K562 (cell line): ENCODE measurements at regions not wholly inside any gene's neighbourhood (a gene's known extent, or its start where the extent isn't known, plus 50 kb on each side); places are given as distances from the start of the nearest gene placed in this dataset.

Experiments
- ATAC-seq: fragments of 200-7000 bp; cut with Tn5 transposase; 3 replicates; pipeline ENCODE4 v1.9.1; 2020; ENCODE audit warnings: moderate library complexity
- BruUV-seq: library from RNA; stranded (reverse); fragments of 400-500 nt; replicated peaks from 2 replicates; lab custom pipeline; 2021; lab: Mats Ljungman, UMichigan
- CTCF ChIA-PET: fragments of 300-600 bp; formaldehyde crosslinking; extraction: SDS; loops from one replicate; lab custom pipeline; 2021; ENCODE audit warnings: low intra/inter-chr PET ratio; lab: Yijun Ruan, JAX
- POLR2A ChIA-PET: fragments of 300-600, 350-650 bp; sonication (Branson Sonifier 250); formaldehyde crosslinking; extraction: SDS; loops from one replicate; lab custom pipeline; 2021; ENCODE audit warnings: antibody characterized with exemption, inconsistent platforms; lab: Yijun Ruan, JAX
- DNase-seq, 4 experiments: peaks; one replicate each; pipeline versions ENCODE4 v3.0.0 to v3.0.0-alpha.2; 2011 to 2018; ENCODE audit warnings: low spot score in 3 of 4, mixed read lengths in 3 of 4; ENCODE audit errors: extremely low read depth in 1 of 4
- FAIRE-seq: peaks from 2 replicates; lab custom pipeline; 2011; peaks lifted over from hg19 to GRCh38; lab: Jason Lieb, UNC
- H2AFZ ChIP-seq: 2 replicates; pipeline ENCODE4 v1.6.0; 2011; ENCODE audit warnings: low read depth, low read length, control low read depth, inconsistent platforms
- H3K27ac ChIP-seq: fragments of 200-600 bp; 3 replicates; pipeline ENCODE4 v1.8.0; 2011; ENCODE audit warnings: low read depth, mild to moderate bottlenecking, control low read depth, inconsistent platforms, low read length, moderate library complexity, mixed read lengths; ENCODE audit errors: extremely low read depth
- H3K27me3 ChIP-seq, 2 experiments: fragments of 300-600 bp in 1 of 2; 2 replicates in 1 of 2; 3 replicates in 1 of 2; pipeline versions ENCODE4 v1.6.0 to v1.8.0; 2011; ENCODE audit warnings: inconsistent platforms in 2 of 2, low read length in 2 of 2, mild to moderate bottlenecking in 1 of 2, mixed read lengths in 1 of 2, moderate library complexity in 1 of 2; ENCODE audit not compliant: control insufficient read depth in 2 of 2, insufficient read depth in 2 of 2
- H3K36me3 ChIP-seq: fragments of 300-600 bp; 3 replicates; pipeline ENCODE4 v1.8.0; 2011; ENCODE audit warnings: mild to moderate bottlenecking, low read length, inconsistent platforms; ENCODE audit not compliant: control insufficient read depth, insufficient read depth
- H3K4me1 ChIP-seq, 2 experiments: fragments of 200-600 bp in 1 of 2; replicated peaks in 1 of 2; 2 replicates in 1 of 2; 3 replicates in 1 of 2; pipeline versions ENCODE4 v1.5.1 to v1.8.0; 2011; ENCODE audit warnings: inconsistent platforms in 2 of 2, low read length in 2 of 2, mild to moderate bottlenecking in 1 of 2, mixed read lengths in 1 of 2, moderate library complexity in 1 of 2; ENCODE audit not compliant: control insufficient read depth in 2 of 2, insufficient read depth in 2 of 2
- H3K4me2 ChIP-seq: 2 replicates; pipeline ENCODE4 v1.6.1; 2011; ENCODE audit warnings: low read length, control low read depth, inconsistent platforms, mixed read lengths; ENCODE audit not compliant: insufficient read depth
- H3K4me3 ChIP-seq: fragments of 200-600 bp; sonication (generic), shearing (Covaris generic); 2 replicates; pipeline ENCODE4 v1.5.1; 2016; ENCODE audit warnings: control low read depth, inconsistent platforms
- H3K79me2 ChIP-seq: fragments of 200-600 bp; 3 replicates; pipeline ENCODE4 v1.8.0; 2011; ENCODE audit warnings: low read length, inconsistent platforms; ENCODE audit not compliant: control insufficient read depth, insufficient read depth
- H3K9ac ChIP-seq, 2 experiments: 2 replicates each; pipeline versions ENCODE4 v1.6.0 to v1.6.1; 2011; ENCODE audit warnings: low read depth in 2 of 2, low read length in 2 of 2, control low read depth in 1 of 2, inconsistent platforms in 1 of 2, mild to moderate bottlenecking in 1 of 2, mixed read lengths in 1 of 2; ENCODE audit not compliant: insufficient read depth in 1 of 2
- H3K9me1 ChIP-seq: one replicate; pipeline ENCODE4 v1.6.0; 2011; ENCODE audit warnings: inconsistent platforms, mild to moderate bottlenecking, low read length, moderate library complexity; ENCODE audit not compliant: control insufficient read depth, insufficient read depth
- H3K9me3 ChIP-seq: replicated peaks from 2 replicates; pipeline ENCODE4 v1.5.1; 2011; ENCODE audit warnings: low read depth, low read length, inconsistent platforms; ENCODE audit not compliant: control insufficient read depth, insufficient read depth
- H4K20me1 ChIP-seq: replicated peaks from 2 replicates; pipeline ENCODE4 v1.6.1; 2011; ENCODE audit warnings: low read length, inconsistent platforms, mixed read lengths; ENCODE audit not compliant: control insufficient read depth, insufficient read depth
- CEBPG ChIP-seq, 3 experiments: fragments of 200-800 bp in 1 of 3; sonication (Bioruptor generic) in 1 of 3; sonication (generic) in 1 of 3; formaldehyde crosslinking in 1 of 3; IDR thresholded peaks in 2 of 3; conservative IDR thresholded peaks in 1 of 3; 2 replicates each; pipeline versions ENCODE4 v1.6.1 to v1.8.0; 2016 to 2022; ENCODE audit warnings: missing compliant biosample characterization in 2 of 3, missing genetic modification characterization in 2 of 3, mild to moderate bottlenecking in 1 of 3, missing genetic modification reagents in 1 of 3
- SAP30 ChIP-seq: fragments of 200-600 bp; sonication (generic); IDR thresholded peaks from 2 replicates; pipeline ENCODE4 v1.6.1; 2012; ENCODE audit warnings: borderline replicate concordance, low read depth, mild to moderate bottlenecking, moderate library complexity, low read length, control low read depth, inconsistent platforms; ENCODE audit not compliant: insufficient read depth, poor library complexity, severe bottlenecking
- WGBS: fragments of 100-300 bp; shearing (Covaris generic); methylation state at CpG from one replicate; pipeline ENCODE4 v1.1.6; 2016; ENCODE audit warnings: low coverage, mixed read lengths; ENCODE audit not compliant: insufficient coverage; ENCODE audit errors: missing lambda C conversion rate; 5-methylcytosine and 5-hydroxymethylcytosine counted together
- in situ Hi-C: fragments of 300-500 bp; cut with MboI; formaldehyde crosslinking; loops from 4 replicates; pipeline ENCODE4 v1.15.0; 2018; ENCODE audit warnings: inconsistent platforms, mixed read lengths
- intact Hi-C: fragments of 100-400 bp; cut with micrococcal nuclease; formaldehyde crosslinking; loops from 2 replicates; pipeline ENCODE4 v1.14.2; 2022
- TF ChIP-seq, protein P1 (sequence below), 2 experiments: fragments of 450-650 bp; IDR thresholded peaks; 2 replicates each; pipeline ENCODE4 v1.6.1; 2018; ENCODE audit warnings: mild to moderate bottlenecking in 2 of 2, low read depth in 1 of 2; ENCODE audit not compliant: partially characterized antibody in 2 of 2

DNA sequence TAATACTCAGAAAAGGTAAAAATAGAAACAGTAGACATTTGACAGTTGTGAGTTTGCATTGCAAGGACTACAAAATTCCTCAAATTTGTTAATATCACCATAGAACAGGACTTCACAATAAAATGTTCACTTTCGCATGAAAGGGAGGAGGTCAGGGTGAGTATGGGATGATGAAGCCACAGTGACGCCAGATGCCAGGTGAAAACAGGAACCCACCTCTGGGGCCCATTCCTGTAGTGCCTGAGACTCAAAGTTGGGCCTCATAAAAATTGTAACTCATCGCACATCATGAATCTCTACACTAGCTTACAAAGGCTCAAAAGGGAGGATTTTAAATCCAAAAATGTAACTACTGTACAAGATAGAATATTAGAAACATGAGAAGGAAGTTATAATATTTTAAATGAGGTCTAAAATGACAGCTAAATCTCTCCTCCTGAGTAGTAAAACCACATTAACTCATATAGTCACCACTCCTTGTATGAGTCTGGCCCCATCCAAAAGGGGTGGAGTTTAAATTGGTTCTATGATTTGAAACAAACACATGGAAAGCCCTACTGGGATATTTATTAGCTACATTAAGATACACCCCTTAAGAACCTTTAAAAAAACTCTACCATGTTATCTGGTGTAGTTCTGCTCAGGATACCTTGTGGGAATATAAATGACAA, 93.7 kb downstream of the ETS2 start (continued):
- TF ChIP-seq, protein P1, sequence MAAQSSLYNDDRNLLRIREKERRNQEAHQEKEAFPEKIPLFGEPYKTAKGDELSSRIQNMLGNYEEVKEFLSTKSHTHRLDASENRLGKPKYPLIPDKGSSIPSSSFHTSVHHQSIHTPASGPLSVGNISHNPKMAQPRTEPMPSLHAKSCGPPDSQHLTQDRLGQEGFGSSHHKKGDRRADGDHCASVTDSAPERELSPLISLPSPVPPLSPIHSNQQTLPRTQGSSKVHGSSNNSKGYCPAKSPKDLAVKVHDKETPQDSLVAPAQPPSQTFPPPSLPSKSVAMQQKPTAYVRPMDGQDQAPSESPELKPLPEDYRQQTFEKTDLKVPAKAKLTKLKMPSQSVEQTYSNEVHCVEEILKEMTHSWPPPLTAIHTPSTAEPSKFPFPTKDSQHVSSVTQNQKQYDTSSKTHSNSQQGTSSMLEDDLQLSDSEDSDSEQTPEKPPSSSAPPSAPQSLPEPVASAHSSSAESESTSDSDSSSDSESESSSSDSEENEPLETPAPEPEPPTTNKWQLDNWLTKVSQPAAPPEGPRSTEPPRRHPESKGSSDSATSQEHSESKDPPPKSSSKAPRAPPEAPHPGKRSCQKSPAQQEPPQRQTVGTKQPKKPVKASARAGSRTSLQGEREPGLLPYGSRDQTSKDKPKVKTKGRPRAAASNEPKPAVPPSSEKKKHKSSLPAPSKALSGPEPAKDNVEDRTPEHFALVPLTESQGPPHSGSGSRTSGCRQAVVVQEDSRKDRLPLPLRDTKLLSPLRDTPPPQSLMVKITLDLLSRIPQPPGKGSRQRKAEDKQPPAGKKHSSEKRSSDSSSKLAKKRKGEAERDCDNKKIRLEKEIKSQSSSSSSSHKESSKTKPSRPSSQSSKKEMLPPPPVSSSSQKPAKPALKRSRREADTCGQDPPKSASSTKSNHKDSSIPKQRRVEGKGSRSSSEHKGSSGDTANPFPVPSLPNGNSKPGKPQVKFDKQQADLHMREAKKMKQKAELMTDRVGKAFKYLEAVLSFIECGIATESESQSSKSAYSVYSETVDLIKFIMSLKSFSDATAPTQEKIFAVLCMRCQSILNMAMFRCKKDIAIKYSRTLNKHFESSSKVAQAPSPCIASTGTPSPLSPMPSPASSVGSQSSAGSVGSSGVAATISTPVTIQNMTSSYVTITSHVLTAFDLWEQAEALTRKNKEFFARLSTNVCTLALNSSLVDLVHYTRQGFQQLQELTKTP (IDR thresholded peaks at IDR 0.05; ENCODE audit: low read depth in 1 of 2, partially characterized antibody in 2 of 2), result no peak

DNA sequence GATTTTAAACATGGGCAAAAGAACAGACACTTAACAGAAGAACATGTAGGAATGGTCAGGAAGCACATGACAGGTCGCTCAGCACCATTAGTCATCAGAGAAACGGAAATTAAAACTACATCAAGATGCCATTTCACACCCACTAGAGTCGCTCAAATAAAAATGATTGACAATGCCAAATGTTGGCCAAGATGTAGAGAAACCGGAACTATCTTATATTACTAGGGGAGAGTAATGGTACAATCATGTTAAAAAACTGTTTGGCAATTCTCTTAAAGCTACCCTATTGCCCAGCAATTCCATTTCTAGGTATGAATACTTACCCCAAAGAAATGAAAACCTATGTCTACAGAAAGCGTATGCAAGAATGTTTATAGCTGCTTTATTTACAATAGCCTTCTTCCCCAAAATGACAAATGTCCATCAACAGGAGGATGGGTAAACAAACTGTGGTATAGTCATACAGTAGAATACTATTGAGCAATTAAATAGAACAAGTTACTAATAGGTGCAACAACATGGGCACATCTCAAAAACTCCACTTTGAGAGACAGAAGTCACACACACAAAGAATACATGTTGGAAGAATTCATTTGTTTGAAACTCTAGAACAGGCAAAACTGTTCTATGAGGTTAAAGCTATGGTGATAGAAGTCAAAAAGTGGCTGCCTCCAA, 92.8 kb downstream of the ETS2 start:
- in situ Hi-C loops (no loop called here), intact Hi-C loops (no loop called here)
- no peak overlapping the region for H3K4me2 ChIP-seq
- H3K9me3 ChIP-seq, result no peaks in the 10 kb centered on the region
- ATAC-seq (no peak), FAIRE-seq (no peak), DNase-seq (no peak)
- no peak overlapping the region for H2AFZ ChIP-seq
- H4K20me1 ChIP-seq, result no peaks in the 10 kb centered on the region
- POLR2A ChIA-PET, result interaction anchor here (0.6 kb wide), 1 partner anchor 156 kb away, joined by 4 read pairs; no protein-coding TSS in a partner anchor
- no peaks in the 10 kb centered on the region for H3K79me2 ChIP-seq
- H3K9ac ChIP-seq, result no peak overlapping the region
- H3K36me3 ChIP-seq, result no peaks in the 10 kb centered on the region
- BruUV-seq, result no TSS peak
- H3K4me3 ChIP-seq, result no peak overlapping the region
- no peaks in the 10 kb centered on the region for H3K9me1 ChIP-seq
- no peaks in the 10 kb centered on the region for H3K4me1 ChIP-seq
- TF ChIP-seq SAP30 (no peak), CEBPG (CRISPR knock-in tag; IDR thresholded peaks at IDR 0.05) (no peak), CEBPG (tag; conservative IDR thresholded peaks at IDR 0.05 in 1 of 2, IDR thresholded peaks at IDR 0.05 in 1 of 2) (peak in 1 of 2 experiments; percentile 54; a peak in 1 of 4 replicates)
- CTCF ChIA-PET, result no interaction called here
- peaks cover 4 to 6% of the 10 kb centered on the region in 2 experiments; a peak in 3 of 5 replicates for H3K27me3 ChIP-seq
- no peak overlapping the region for H3K27ac ChIP-seq
- 3% methylated on average over 5 of the region's 5 CpGs for WGBS
